ENCODE measurements at regions not wholly inside any gene's neighbourhood (a gene's known extent, or its start where the extent isn't known, plus 50 kb on each side); places are given as distances from the start of the nearest gene placed in this dataset.

GRCh38 chr5:125376059-125376641 is 629.7 kb upstream of the ZNF608 start:
- TF ChIP-seq CTCF (IDR thresholded peaks at IDR 0.05), result no peak
- ChIA-PET POLR2A (no interaction called here), CTCF (no interaction called here)
- Mint-ChIP-seq H3K9me3 (no peaks in the 10 kb centered on the region), H3K4me3 (no peak overlapping the region), H3K36me3 (ENCODE audit: low read depth) (no peaks in the 10 kb centered on the region), H3K27me3 (no peaks in the 10 kb centered on the region), H3K27ac (no peak overlapping the region), H3K4me1 (peaks cover 6% of the 10 kb centered on the region)
- no peak for DNase-seq
- intact Hi-C loops (cut with micrococcal nuclease), result no loop called here
- no peak for ATAC-seq (ENCODE audit: low read depth)

GRCh38 chr5:125377141-125377540 is 630.7 kb upstream of the ZNF608 start:
- no peak for DNase-seq
- no peaks in the 10 kb centered on the region for H3K9me3 Mint-ChIP-seq
- peaks cover 6% of the 10 kb centered on the region for H3K4me1 Mint-ChIP-seq
- H3K4me3 Mint-ChIP-seq, result no peak overlapping the region
- POLR2A ChIA-PET, result no interaction called here
- H3K27me3 Mint-ChIP-seq, result no peaks in the 10 kb centered on the region
- no peak for TF ChIP-seq CTCF (IDR thresholded peaks at IDR 0.05)
- intact Hi-C loops (cut with micrococcal nuclease), result no loop called here
- CTCF ChIA-PET, result no interaction called here
- no peaks in the 10 kb centered on the region for H3K36me3 Mint-ChIP-seq (ENCODE audit: low read depth)
- ATAC-seq (ENCODE audit: low read depth), result no peak
- no peak overlapping the region for H3K27ac Mint-ChIP-seq

GRCh38 chr5:125381290-125381689 is 634.9 kb upstream of the ZNF608 start:
- no peaks in the 10 kb centered on the region for H3K36me3 Mint-ChIP-seq (ENCODE audit: low read depth)
- H3K4me3 Mint-ChIP-seq, result no peak overlapping the region
- no peaks in the 10 kb centered on the region for H3K27me3 Mint-ChIP-seq
- no peak for DNase-seq
- no peak for ATAC-seq (ENCODE audit: low read depth)
- no peaks in the 10 kb centered on the region for H3K4me1 Mint-ChIP-seq
- TF ChIP-seq CTCF (IDR thresholded peaks at IDR 0.05), result no peak
- intact Hi-C loops (cut with micrococcal nuclease), result no loop called here
- POLR2A ChIA-PET, result no interaction called here
- H3K9me3 Mint-ChIP-seq, result no peaks in the 10 kb centered on the region
- no peak overlapping the region for H3K27ac Mint-ChIP-seq
- CTCF ChIA-PET, result no interaction called here

GRCh38 chr5:125384071-125384470 is 637.6 kb upstream of the ZNF608 start:
- ATAC-seq (ENCODE audit: low read depth), result no peak
- CTCF ChIA-PET, result no interaction called here
- no peaks in the 10 kb centered on the region for H3K4me1 Mint-ChIP-seq

GRCh38 chr5:125390326-125390725 is 643.9 kb upstream of the ZNF608 start:
- CTCF ChIA-PET, result no interaction called here
- H3K27ac Mint-ChIP-seq, result no peak overlapping the region
- no peak overlapping the region for H3K4me3 Mint-ChIP-seq
- no peaks in the 10 kb centered on the region for H3K9me3 Mint-ChIP-seq
- no peaks in the 10 kb centered on the region for H3K36me3 Mint-ChIP-seq (ENCODE audit: low read depth)
- POLR2A ChIA-PET, result no interaction called here
- no peak for TF ChIP-seq CTCF (IDR thresholded peaks at IDR 0.05)
- ATAC-seq (ENCODE audit: low read depth) (no peak), DNase-seq (no peak)
- H3K4me1 Mint-ChIP-seq, result no peaks in the 10 kb centered on the region
- H3K27me3 Mint-ChIP-seq, result no peaks in the 10 kb centered on the region
- intact Hi-C loops (cut with micrococcal nuclease), result no loop called here

More at GRCh38 chr5:125384071-125384470, 637.6 kb upstream of the ZNF608 start:
- Mint-ChIP-seq H3K4me3 (no peak overlapping the region), H3K36me3 (ENCODE audit: low read depth) (no peaks in the 10 kb centered on the region), H3K27ac (no peak overlapping the region), H3K27me3 (no peaks in the 10 kb centered on the region), H3K9me3 (no peaks in the 10 kb centered on the region)
- no peak for DNase-seq
- POLR2A ChIA-PET, result no interaction called here
- no peak for TF ChIP-seq CTCF (IDR thresholded peaks at IDR 0.05)
- intact Hi-C loops (cut with micrococcal nuclease), result no loop called here
